ENCODE measurements at regions not wholly inside any gene's neighbourhood (a gene's known extent, or its start where the extent isn't known, plus 50 kb on each side); places are given as distances from the start of the nearest gene placed in this dataset.
"Not testable (repeated sequence)": the region's sequence is repeated elsewhere in the genome, so short reads cannot be mapped to it uniquely, and the experiment has no call there.

DNA sequence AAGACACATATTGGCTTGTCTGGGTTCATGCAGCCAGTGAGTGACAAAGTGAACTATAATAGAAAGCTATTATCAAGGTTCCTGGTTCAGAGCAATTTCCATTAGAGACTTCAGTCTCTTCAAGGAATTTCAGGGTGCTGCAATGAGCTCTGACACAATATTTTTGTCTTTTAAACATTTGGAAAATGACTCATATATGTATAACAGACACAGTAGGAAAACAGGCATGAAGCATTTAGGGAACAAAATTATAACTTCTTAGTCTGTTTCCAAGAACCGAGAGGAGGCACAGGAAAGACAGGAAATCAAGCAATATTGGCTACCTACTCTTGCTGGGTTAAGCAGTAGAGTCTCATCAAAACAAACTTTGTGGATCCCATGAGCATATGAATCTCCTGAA lies 170.4 kb downstream of the PTPRC start:
- FAIRE-seq, result no peak

DNA sequence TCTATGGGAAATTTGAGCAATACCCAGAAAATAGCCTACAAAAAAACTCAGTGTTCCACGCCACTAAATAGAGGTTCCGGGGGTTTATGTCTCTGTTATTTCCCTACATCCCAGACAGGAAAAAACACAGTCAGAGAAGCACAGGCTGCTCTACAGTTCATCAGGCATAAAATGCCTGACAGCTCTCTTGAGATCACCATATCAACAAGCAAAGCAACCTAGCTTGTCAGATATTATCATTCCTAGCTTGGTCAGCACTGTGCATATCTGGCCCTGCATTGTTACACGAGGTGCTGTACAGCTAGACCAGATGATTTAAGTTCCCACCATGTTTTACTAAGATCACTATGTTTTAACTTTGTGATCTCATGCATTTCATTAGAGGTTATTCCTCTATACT lies 172.6 kb downstream of the PTPRC start:
- no peak for FAIRE-seq

DNA sequence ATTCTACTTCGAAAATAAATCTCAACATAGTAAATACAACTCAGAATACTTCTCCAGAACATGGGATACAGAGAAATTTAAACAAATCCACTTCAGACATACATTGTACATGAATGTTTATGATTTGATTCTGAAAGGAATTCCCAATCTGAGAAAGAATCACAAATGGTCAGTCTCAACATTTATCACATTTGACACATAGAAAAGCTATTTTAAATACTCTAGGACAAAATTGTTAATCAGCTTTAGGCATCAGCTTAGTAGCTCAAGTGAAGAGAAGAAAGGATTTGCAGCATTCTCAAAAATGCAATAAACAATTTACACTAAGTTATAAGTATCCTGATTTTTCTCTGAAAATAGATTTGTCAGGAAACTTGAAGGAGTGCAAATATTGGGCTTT lies 184.8 kb downstream of the PTPRC start:
- no peak for FAIRE-seq

DNA sequence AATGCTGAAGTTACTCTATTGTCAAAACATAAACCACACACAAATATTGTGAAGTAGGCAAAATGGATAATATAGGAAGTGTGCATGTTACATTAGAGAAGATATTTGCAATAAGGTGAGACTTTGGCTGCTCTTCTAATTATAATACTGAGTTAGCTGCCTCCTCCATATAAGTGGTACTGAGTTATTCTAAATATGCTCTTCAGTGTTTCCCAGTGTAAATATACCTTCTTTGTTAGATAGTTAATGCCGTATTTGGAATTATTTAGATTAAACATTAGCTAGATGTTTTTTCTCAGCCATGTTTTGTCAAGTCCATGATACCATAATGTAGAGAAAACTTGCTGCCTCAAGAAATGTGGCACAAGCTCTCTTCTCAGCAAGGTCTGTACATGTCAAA lies 186.4 kb downstream of the PTPRC start:
- FAIRE-seq, result no peak

DNA sequence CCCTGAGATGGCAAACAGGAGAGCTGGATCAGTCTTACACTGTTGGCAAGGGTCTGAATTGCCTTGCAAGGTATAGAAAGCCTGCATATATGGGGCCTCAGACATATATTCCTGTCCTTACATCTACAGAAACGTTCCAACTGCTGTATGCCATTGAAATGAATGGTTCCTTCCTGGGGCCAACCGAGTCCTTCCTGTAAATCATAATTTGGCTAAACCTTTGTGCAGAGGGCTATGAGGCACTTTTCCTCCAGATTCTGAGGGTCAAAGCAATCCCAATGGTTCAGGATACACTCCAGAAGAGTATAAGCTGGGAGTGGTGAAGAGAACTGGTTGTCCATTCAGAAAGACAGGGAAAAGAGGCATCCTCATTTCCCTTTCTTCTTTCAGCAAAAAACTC lies 190.5 kb downstream of the PTPRC start:
- no peak for FAIRE-seq

DNA sequence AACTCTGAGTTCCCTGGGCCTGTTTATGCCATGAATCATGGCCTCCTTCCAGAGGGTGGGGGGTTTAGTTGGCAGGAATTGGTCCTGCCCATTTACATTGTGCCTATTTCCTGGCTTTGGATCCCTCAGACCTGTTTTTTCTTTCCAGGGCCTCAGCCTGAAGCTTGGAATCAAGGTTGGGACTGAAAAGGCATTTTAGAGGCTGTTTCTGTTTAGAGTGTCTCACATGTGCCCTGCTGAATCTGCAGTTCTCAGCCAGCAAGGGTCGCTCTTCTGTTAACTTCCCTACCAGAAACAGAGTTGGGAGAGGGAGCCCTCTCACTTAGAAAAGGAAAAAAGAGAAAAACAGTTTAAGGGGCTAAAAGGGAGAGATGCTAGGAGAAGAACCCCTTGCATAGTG lies 191.1 kb downstream of the PTPRC start:
- no peak for FAIRE-seq

DNA sequence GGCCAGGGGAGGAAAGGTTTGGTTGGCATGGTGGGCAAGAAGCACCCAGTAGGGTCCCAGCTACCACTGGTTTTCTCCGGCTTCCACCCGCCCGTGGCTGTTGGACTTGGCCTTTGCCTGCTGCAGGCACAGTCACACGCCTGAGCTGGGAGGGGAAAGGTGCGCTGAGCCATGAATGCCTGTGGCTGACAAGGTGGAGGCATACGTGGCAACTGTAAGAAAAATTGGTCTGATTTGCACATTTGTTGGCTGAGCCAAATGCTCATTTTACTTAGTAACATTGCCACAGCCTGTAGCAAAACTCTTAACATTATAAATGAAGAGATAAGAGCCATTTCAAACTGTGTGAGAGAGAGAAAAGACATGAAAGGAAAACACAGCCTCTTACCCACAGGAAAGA lies 191.6 kb downstream of the PTPRC start:
- FAIRE-seq, result no peak

DNA sequence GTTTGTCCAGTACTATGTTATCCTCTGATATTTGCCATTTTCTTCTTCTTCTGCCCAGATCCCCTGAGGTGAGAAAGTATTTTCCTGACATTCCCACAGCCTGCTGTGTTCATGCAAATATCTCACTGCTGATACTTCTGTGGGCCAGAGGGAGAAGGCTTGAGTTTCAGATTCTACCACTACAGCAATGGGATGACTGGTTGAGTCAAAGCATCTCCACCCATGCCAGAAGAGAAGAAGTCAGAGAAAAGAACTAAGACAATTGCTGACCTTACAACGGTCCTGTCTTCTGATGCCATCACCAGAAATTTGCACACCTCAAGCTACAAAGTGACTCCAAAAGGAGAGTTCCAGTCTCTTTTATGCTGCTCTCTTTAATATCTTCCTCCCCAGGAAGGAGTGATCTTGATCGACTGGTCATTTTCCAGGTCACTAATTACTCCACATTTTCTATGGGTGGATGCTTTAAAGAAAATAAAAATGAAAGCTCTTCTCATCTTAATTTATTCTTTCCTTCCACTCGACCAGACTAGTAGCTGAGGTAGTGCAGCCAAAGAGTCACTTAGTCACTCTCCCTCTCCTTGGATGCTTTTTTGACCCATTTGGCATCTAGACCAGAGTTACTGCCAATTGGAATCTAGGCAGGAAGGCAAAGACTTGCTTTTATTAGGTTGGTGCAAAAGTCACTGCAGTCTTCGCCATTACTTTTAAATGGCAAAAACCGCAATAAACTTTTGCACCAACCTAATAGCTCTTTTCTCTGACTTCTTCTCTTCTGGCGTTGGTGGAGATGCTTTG lies 195.1 kb downstream of the PTPRC start:
- FAIRE-seq, result no peak

DNA sequence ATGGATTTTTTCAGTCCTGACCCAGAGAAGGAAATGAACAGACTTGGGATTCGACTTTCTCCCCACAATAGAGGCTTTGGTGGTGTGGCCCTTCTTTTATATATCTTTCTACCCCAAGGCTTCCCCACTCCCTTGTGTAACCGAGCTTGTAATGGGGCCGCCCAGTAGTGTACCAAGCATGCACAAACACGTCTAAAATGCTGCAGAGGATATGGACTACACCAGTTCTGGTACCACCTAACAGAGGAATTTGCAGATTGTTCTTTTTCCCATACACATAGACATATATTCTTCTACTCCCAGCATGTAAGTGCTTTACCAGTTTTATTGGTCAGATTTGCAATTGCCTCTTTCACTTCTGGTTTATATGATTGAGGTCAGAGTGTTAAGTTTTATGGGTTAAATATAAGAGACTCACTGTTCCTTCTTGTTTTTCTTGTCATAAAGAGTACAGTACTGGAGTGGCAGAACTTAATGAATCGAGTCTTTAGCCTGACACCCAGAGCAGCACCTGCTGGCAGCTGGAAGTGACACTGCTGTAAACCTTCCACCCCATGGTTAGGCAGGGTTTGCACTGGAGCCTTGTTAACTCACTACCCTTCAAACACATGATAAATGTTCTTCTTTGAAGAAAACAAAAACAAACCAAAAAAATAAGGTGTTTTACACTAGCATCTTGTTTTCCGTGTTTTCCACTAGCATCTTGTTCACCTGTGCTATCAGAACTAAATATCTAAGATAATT lies 198.6 kb downstream of the PTPRC start:
- no peak for FAIRE-seq

DNA sequence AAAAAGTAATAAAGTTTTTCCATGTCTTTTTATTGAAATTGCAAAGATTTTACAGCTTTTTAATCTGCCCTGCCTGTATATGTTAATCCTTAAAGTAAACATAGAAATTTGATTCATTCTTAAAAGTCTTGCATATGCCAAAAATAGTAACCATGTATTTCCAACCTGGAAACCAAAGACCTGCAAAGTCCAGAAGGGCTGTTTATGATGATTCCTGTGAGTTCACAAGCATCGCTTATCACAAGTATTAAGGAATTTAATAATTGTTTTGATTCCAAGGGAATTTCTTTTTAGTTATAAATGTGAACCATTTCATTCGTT lies 199.1 kb downstream of the PTPRC start:
- no peak for FAIRE-seq

DNA sequence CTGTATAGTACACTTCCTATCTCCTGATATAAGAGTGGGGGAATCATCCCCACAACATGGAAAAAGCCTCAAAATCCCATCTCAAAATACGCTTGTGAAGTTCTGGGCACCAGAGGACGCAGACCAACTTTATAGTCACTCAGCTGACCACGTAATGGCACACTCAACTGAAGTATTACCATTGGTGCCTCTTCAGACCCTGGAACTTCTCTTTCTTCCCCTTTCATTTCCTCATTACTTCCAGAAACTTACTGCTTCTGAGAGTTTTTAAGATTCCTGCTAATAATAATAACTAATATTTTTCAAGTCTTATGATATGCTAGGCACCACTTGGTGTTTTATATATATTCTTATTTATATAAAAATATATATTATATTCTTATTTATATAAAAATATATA lies 202.6 kb downstream of the PTPRC start:
- FAIRE-seq, result no peak

DNA sequence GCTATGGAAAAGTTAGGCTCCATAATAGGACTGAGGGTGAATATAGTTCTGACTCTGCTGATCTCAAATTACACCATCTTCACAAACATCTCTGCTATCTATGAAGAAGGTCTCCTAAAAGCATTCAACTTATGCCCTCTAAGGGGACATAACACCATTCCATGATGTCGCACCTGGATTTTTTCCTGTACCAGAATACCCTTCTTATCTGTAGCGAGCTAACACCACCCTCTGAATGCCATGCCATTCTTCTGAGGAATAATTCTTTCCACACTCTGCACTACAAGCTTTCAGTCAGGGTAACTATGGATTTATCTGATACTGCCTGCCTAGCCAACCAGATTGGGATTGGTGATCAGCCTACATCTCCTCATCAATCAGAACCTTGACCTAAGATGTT lies 203.8 kb downstream of the PTPRC start:
- no peak for FAIRE-seq

DNA sequence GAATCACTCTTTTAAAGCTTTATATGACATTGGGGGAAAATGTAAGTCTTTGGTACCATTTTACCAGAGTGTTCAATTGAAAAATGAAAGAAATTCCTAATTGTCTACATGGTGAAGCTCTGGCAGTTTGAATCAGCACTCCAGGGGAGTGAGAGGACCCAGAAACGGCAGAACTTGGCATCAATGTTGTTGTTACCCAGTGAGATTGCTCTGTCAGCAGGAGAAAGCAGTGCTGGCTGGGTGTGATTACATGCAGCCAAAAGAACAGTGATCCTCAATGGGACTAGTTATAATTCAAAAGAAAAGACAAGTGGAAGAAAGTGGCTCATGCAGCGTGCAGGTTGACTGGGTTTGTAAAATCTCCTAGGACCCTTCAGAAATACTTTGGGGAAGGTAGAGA lies 206.4 kb downstream of the PTPRC start:
- FAIRE-seq, result no peak

DNA sequence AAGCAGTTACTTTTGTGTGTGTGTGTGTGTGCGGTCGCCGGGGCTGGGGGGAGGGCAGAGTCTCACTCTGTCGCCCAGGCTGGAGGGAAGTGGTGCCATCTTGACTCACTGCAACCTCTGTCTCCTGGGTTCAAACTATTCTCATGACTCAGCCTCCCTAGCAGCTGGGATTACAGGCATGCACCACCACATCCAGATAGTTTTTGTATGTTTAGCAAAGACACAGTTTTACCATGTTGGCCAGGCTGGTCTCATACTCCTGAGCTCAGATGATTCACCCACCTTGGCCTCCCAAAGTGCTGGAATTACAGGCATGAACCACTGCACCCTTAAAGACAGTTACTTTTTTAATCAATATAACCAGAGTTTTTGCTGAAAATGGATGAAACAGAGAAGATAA lies 207.0 kb downstream of the PTPRC start:
- FAIRE-seq, result no peak

DNA sequence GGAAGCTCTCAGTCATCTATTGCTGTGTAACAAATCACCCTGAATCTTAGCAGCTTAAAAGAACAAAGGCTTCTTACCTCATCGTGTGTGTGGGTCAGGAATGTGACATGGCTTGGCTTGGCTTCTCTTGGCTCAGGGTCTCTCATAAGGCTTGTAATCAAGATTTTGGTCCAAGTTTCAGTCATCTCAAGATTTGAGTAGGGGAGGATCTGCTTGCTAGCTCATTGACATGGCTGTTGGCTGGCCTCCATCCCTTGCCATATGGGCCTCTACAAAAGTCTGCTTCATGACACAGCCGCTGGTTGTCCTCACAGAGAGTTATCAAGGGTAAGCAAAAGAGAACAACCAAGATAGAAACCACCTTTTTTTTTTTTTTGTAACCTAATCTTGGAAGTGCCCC lies 207.7 kb downstream of the PTPRC start:
- FAIRE-seq, result no peak

DNA sequence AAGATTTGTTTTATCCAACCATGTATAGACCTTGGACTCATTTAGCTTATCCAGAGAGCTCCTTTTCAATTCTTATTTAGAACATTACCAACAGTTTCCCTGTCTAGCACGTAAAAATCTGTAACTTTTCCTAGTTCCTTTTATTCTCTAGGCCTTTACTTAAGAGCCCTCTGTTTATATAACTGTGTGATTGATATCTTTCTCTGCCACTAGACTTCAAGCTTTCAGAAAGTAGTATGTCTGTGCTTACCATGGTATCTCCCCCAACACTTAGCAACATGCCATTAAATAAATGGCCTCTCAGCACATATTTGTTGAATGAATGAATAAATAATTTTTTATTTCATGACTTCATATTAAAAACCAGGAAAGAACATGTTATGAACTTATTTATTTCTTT lies 209.4 kb downstream of the PTPRC start:
- no peak for FAIRE-seq

DNA sequence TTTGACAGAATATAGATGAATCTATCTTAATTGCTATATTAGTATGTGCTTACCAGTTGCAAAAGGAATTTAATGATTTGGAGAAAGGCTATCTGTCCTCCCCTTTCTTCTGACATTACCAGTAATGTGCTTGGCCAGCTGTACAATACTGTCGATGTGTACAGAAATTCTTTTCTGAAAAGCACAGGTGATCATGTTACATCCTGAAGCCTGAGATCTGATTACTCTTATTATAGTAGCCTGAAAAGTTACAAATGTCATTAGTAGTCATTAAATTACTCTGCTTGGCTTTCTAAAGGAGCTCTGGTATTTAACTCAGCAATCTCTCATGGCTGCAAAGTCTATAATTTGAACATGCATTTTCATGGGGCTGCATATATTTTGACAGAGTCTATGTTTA lies 209.8 kb downstream of the PTPRC start:
- no peak for FAIRE-seq

DNA sequence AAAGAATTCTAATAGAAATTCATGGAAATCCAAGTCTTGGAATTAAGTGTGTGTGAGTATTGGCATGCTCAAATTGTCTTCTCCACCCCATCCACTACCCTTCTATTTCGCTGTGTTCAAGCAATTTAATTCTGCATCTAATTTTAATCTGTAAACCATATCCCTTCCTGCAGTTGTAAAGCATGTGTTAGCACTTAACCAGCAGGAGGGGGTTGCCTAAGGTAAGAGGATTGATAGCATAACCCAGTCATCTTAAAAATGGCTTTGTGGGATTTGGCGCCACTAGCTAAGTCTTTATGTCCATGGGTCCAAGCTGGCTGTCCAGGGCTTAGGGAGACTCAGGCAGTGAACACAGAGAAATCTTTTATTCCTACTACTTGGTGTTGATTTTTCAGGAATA lies 210.3 kb downstream of the PTPRC start:
- no peak for FAIRE-seq

DNA sequence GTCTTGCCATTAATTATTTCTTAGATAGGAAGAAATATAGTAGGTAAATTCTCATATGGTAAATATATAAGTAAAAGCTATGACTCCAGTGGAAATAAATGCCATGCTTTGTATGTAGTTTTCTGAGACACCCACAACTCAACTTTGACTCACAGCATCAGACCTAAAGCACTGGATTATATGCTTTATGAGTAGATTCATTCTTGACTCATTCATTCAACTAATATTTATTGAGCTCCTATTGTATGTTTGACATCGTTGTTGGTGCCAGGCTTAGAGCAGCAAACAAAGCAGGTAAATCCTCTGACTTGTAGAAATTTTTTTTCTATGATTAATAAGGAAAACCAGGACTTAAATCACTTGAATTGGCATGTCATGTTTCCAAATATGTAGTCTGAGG lies 211.4 kb downstream of the PTPRC start:
- no peak for FAIRE-seq

DNA sequence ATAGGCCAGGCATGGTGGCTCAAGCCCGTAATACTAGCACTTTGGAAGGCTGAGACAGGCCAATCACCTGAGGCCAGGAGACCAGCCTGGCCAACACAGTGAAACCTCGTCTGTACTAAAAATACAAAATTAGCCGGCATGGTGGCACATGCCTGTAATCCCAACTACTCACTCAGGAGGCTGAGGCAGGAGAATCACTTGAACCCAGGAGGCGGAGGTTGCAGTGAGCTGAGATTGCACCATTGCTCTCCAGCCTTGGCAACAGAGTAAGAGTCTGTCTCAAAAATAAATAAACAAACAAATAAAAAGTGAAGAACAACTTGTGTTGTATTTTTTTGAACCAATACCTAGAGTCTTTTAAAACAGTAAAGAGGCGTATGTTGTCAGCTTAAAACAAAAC lies 212.1 kb downstream of the PTPRC start:
- not testable (repeated sequence) for FAIRE-seq

DNA sequence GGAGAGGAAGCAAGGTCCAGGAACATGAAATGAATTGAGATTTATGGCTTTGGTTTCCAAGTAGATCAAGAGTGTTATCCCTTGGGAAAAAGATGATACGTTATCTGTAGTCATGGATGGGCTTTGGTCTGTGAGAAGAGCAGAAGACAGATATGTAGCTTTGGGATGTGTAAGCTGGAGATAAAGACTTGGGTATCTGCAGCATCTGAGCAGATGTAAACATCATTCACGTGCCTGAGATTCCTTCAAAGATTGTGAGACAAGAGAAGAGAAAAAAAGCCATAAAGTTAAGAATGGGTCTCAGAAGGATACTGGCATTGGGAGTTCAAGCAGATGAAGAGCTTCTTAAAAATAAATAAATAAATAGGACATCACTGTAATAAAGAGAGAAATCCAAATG lies 217.8 kb downstream of the PTPRC start:
- no peak for FAIRE-seq

DNA sequence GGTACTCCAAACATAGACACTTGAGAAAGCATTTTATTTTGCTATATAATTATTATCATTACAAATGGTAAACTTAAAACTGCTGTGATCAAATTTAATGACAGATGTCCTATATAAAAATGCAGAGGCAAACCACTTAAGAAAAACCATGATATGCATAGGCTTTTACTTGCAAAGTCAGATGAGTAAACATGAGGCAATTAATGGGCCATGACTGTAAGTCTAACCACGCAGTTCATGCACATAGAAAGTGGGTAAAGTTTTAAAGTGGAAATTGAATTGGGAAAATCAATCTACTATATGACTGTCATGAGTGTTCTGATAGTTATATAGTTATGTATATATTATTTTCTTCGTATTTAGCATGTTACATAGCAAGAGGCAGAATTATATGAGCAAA lies 219.2 kb downstream of the PTPRC start:
- no peak for FAIRE-seq

DNA sequence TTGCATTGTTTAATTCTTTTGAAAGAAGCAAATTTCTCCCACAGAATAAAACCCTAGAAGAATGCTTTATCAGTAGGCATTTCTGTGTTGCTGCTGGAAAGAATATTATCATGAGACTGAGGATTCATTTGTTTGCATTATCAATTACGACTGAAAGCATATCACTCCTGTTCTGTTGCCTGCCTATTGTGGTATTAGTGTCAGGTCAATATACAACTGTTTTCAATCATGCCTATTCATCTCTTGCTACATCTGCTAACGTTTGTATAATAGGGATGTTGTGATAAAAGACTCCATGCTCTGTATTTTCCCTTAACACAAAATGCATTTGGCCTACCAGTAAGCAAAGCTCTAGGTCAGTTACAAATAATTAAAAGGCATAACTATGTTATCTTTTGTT lies 221.5 kb downstream of the PTPRC start:
- FAIRE-seq, result no peak

DNA sequence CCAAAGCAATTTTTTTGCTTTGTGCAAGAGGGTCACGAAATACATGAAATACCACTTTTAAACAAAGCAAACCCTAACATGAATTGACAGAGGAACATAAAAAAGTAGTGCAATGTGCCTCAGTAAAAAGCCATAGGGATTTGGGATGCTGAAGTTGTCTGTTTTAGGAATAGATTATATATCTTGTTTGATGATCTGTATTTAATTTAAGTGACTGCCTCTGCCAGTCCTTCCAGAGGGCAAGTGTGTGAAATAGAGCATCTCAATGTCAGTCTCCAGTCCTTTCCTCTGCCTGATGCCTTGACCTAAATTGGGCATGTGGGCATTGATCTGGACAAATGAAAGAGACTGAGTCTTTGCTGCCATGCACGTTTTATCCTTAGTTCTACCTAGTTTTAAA lies 222.8 kb downstream of the PTPRC start:
- no peak for FAIRE-seq

DNA sequence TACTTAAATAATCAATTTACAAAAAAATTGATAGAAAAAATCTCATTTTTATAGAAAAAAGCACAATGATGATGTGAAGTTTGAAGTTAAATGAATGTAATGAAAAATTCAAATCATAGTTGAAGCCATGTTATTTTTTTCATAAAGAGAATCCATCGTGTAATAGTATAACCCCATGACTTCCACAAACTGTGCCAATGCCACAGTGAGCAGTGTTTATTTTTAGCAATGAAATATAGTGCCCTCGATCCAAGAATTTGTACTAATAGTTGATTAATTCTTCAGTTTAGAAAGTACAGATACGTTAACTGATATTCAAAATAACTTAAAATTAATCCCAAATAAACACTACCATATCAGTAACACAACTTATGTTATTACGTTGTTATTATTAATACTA lies 225.9 kb downstream of the PTPRC start:
- peak; percentile 58 for FAIRE-seq

Data from colon (tissue), 2 donors.